Fibroblast of lung (primary cell): ENCODE measurements at regions not wholly inside any gene's neighbourhood (a gene's known extent, or its start where the extent isn't known, plus 50 kb on each side); places are given as distances from the start of the nearest gene placed in this dataset.

Experiments
- EZH2 ChIP-seq: IDR thresholded peaks from 2 replicates; pipeline ENCODE4 v1.5.1; 2012; ENCODE audit warnings: low read length, control low read depth, mild to moderate bottlenecking; ENCODE audit errors: missing control alignments
- TF ChIP-seq, protein P1 (sequence below), 2 donors: IDR thresholded peaks in 1 of 2; conservative IDR thresholded peaks in 1 of 2; 1 replicate in 1 of 2; 2 replicates in 1 of 2; pipeline ENCODE4 v1.5.1; 2011 to 2012; ENCODE audit warnings: low read length in 2 of 2, control low read depth in 1 of 2, inconsistent platforms in 1 of 2, low read depth in 1 of 2, mild to moderate bottlenecking in 1 of 2

DNA sequence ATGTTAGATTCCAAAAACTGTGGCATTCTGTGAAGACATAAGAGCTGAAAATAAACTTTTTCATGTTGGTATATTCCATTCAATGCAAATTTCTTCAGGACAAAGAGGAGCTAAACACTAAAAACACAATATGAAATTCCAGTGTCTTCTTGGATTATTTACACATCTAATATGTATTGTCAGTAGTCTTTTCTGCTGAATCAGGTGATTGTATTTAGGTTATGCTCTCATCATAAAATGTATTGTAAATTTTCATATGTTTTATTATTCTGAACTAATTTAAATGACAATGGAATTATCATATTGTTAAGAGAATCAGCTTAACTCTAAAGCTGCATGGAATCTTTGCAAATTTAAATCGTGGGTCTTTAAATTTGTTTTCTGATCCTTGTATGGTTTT lies 526.7 kb downstream of the PDHA2 start:
- TF ChIP-seq, protein P1, sequence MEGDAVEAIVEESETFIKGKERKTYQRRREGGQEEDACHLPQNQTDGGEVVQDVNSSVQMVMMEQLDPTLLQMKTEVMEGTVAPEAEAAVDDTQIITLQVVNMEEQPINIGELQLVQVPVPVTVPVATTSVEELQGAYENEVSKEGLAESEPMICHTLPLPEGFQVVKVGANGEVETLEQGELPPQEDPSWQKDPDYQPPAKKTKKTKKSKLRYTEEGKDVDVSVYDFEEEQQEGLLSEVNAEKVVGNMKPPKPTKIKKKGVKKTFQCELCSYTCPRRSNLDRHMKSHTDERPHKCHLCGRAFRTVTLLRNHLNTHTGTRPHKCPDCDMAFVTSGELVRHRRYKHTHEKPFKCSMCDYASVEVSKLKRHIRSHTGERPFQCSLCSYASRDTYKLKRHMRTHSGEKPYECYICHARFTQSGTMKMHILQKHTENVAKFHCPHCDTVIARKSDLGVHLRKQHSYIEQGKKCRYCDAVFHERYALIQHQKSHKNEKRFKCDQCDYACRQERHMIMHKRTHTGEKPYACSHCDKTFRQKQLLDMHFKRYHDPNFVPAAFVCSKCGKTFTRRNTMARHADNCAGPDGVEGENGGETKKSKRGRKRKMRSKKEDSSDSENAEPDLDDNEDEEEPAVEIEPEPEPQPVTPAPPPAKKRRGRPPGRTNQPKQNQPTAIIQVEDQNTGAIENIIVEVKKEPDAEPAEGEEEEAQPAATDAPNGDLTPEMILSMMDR (conservative IDR thresholded peaks at IDR 0.05 in 1 of 2, IDR thresholded peaks at IDR 0.05 in 1 of 2; ENCODE audit: low read depth in 1 of 2, low read length in 2 of 2), result no peak
- TF ChIP-seq EZH2, result no peak
